ENCODE measurements at regions not wholly inside any gene's neighbourhood (a gene's known extent, or its start where the extent isn't known, plus 50 kb on each side); places are given as distances from the start of the nearest gene placed in this dataset.
"Not testable (repeated sequence)": the region's sequence is repeated elsewhere in the genome, so short reads cannot be mapped to it uniquely, and the experiment has no call there.

GRCh38 chr11:28792856-28793255 lies 684.7 kb downstream of the METTL15 start:
- ChIA-PET POLR2A (no interaction called here), CTCF (no interaction called here)
- intact Hi-C loops (cut with micrococcal nuclease) (no loop called here), dilution Hi-C loops (cut with MboI; ENCODE audit: extremely low pct_ligation_motif_present, low sequenced_read_pairs) (no loop called here)
- Histone ChIP-seq H3K36me3 (ENCODE audit: control insufficient read depth in 2 of 2, extremely low read depth in 1 of 2, insufficient read depth in 2 of 2, low read length in 2 of 2) (no peaks in the 10 kb centered on the region), H3K4me3 (replicated peaks in 1 of 3; ENCODE audit: insufficient read depth in 1 of 3, low read depth in 1 of 3, low read length in 3 of 3) (no peak overlapping the region), H3K9me3 (replicated peaks; ENCODE audit: control insufficient read depth, insufficient read depth, low read length) (no peaks in the 10 kb centered on the region), H2AFZ (ENCODE audit: low read depth, low read length) (no peak overlapping the region), H3K9me1 (replicated peaks; ENCODE audit: control insufficient read depth, extremely low read depth, insufficient read depth, low read length) (no peaks in the 10 kb centered on the region), H3K4me1 (ENCODE audit: control insufficient read depth, extremely low read depth, insufficient read depth, low read length) (peaks cover 14% of the 10 kb centered on the region), H3K79me2 (ENCODE audit: control insufficient read depth, insufficient read depth, low read length) (peaks cover 15% of the 10 kb centered on the region), H4K20me1 (replicated peaks; ENCODE audit: control insufficient read depth, extremely low read depth, insufficient read depth, low read length) (no peaks in the 10 kb centered on the region), H3K4me2 (ENCODE audit: insufficient read depth, low read length) (no peak overlapping the region), H3K27me3 (ENCODE audit: control insufficient read depth in 2 of 2, insufficient read depth in 2 of 2, low read length in 2 of 2) (no peaks in the 10 kb centered on the region), H3K27ac (ENCODE audit: insufficient read depth, low read depth, low read length) (no peak overlapping the region), H3K9ac (replicated peaks; ENCODE audit: extremely low read depth, insufficient read depth, low read length) (no peak overlapping the region)
- FAIRE-seq: no peak
- TF ChIP-seq MYC (IDR thresholded peaks at IDR 0.05; ENCODE audit: low read depth, low read length) (no peak), GATA2 (IDR thresholded peaks at IDR 0.05; ENCODE audit: insufficient read depth, insufficient read length, low read depth, low read length) (no peak), EZH2 (IDR thresholded peaks at IDR 0.05; ENCODE audit: borderline replicate concordance, low read depth, low read length, severe bottlenecking) (no peak), POLR2AphosphoS5 (IDR thresholded peaks at IDR 0.05; ENCODE audit: insufficient read depth, low read depth, low read length) (no peak), JUN (IDR thresholded peaks at IDR 0.05; ENCODE audit: borderline replicate concordance, insufficient read depth, insufficient read length, low read depth) (no peak), FOS (IDR thresholded peaks at IDR 0.05; ENCODE audit: borderline replicate concordance, insufficient read depth, low read length) (no peak), POLR2A (IDR thresholded peaks at IDR 0.05; ENCODE audit: low read depth, low read length) (no peak), MAX (IDR thresholded peaks at IDR 0.05; ENCODE audit: insufficient read depth, insufficient read length) (no peak), CTCF (IDR thresholded peaks at IDR 0.05; ENCODE audit: extremely low read depth in 1 of 2, insufficient read depth in 1 of 2, low read depth in 1 of 2, low read length in 2 of 2) (no peak)
- no peak for DNase-seq (ENCODE audit: low read depth, low spot score)
- no TSS peak for BruUV-seq (replicated peaks)

- H3K9me3 ChIP-seq (replicated peaks; ENCODE audit: control insufficient read depth, insufficient read depth, low read length); H2AFZ ChIP-seq (ENCODE audit: low read depth, low read length); H3K4me2 ChIP-seq (ENCODE audit: insufficient read depth, low read length); H3K4me3 ChIP-seq (replicated peaks in 1 of 3; ENCODE audit: insufficient read depth in 1 of 3, low read depth in 1 of 3, low read length in 3 of 3); DNase-seq (ENCODE audit: low read depth, low spot score); BruUV-seq (replicated peaks); dilution Hi-C loops (cut with MboI; ENCODE audit: extremely low pct_ligation_motif_present, low sequenced_read_pairs); H3K27ac ChIP-seq (ENCODE audit: insufficient read depth, low read depth, low read length); H3K36me3 ChIP-seq (ENCODE audit: control insufficient read depth in 2 of 2, extremely low read depth in 1 of 2, insufficient read depth in 2 of 2, low read length in 2 of 2); FAIRE-seq; intact Hi-C loops (cut with micrococcal nuclease); H3K9ac ChIP-seq (replicated peaks; ENCODE audit: extremely low read depth, insufficient read depth, low read length); POLR2A ChIA-PET; H3K4me1 ChIP-seq (ENCODE audit: control insufficient read depth, extremely low read depth, insufficient read depth, low read length); H4K20me1 ChIP-seq (replicated peaks; ENCODE audit: control insufficient read depth, extremely low read depth, insufficient read depth, low read length); CTCF ChIA-PET; H3K27me3 ChIP-seq (ENCODE audit: control insufficient read depth in 2 of 2, insufficient read depth in 2 of 2, low read length in 2 of 2); H3K9me1 ChIP-seq (replicated peaks; ENCODE audit: control insufficient read depth, extremely low read depth, insufficient read depth, low read length): not testable (repeated sequence)
- peaks cover 49% of the 10 kb centered on the region for H3K79me2 ChIP-seq (ENCODE audit: control insufficient read depth, insufficient read depth, low read length)
Measured at GRCh38 chr11:28787897-28788296, 679.7 kb downstream of the METTL15 start.
